HepG2 (cell line): ENCODE measurements at regions not wholly inside any gene's neighbourhood (a gene's known extent, or its start where the extent isn't known, plus 50 kb on each side); places are given as distances from the start of the nearest gene placed in this dataset.

ENCODE experiments used
- ATAC-seq: fragments of 200-7000 bp; cut with Tn5 transposase; 3 replicates; pipeline ENCODE4 v1.9.1; 2020; ENCODE audit warnings: mild to moderate bottlenecking, moderate library complexity
- BruUV-seq: library from RNA; stranded (reverse); fragments of 400-500 nt; replicated peaks from 2 replicates; lab custom pipeline; 2021; lab: Mats Ljungman, UMichigan
- CTCF ChIA-PET: fragments of 300-600 bp; formaldehyde crosslinking; extraction: SDS; loops from one replicate; lab custom pipeline; 2021; ENCODE audit warnings: low total read pairs, inconsistent platforms, low intra/inter-chr PET ratio; lab: Yijun Ruan, JAX
- POLR2A ChIA-PET: fragments of 350-600 bp; sonication (Branson Sonifier 250); formaldehyde crosslinking; loops from one replicate; lab custom pipeline; 2020; ENCODE audit warnings: antibody characterized with exemption, inconsistent platforms; lab: Yijun Ruan, JAX
- DNase-seq: peaks from one replicate; pipeline ENCODE4 v3.0.0-alpha.2; 2015; ENCODE audit warnings: low spot score
- FAIRE-seq: peaks from 3 replicates; lab custom pipeline; 2011; peaks lifted over from hg19 to GRCh38; lab: Jason Lieb, UNC
- H2AFZ ChIP-seq: one replicate; pipeline ENCODE4 v1.6.1; 2011; ENCODE audit warnings: low read length, inconsistent platforms
- H3K27ac ChIP-seq: fragments of 300-600 bp; 3 replicates; pipeline ENCODE4 v1.8.0; 2011; ENCODE audit warnings: mixed run types, mild to moderate bottlenecking, mixed read lengths, low read length, inconsistent platforms; ENCODE audit not compliant: insufficient read depth; ENCODE audit errors: extremely low read length
- H3K27me3 ChIP-seq, 2 experiments: fragments of 200-600 bp in 1 of 2; 2 replicates in 1 of 2; 3 replicates in 1 of 2; pipeline versions ENCODE4 v1.6.0 to v1.8.0; 2011; ENCODE audit warnings: low read length in 2 of 2, mild to moderate bottlenecking in 2 of 2, moderate library complexity in 2 of 2, inconsistent platforms in 1 of 2; ENCODE audit not compliant: insufficient read depth in 2 of 2, control insufficient read depth in 1 of 2
- H3K36me3 ChIP-seq, 2 experiments: fragments of 200-600 bp in 1 of 2; replicated peaks in 1 of 2; 2 replicates in 1 of 2; 3 replicates in 1 of 2; pipeline versions ENCODE4 v1.5.1 to v1.8.0; 2011; ENCODE audit warnings: low read length in 2 of 2, inconsistent platforms in 1 of 2; ENCODE audit not compliant: insufficient read depth in 2 of 2, control insufficient read depth in 1 of 2
- H3K4me1 ChIP-seq: 2 replicates; pipeline ENCODE4 v1.5.1; 2012; ENCODE audit warnings: low read length, inconsistent platforms; ENCODE audit not compliant: insufficient read depth
- H3K4me2 ChIP-seq: 2 replicates; pipeline ENCODE4 v1.6.0; 2011; ENCODE audit warnings: low read depth, low read length, inconsistent platforms
- H3K4me3 ChIP-seq, 3 experiments: fragments of 200-600 bp in 1 of 3; sonication (generic), shearing (Covaris generic) in 1 of 3; replicated peaks in 1 of 3; 2 replicates each; pipeline ENCODE4 v1.5.1; 2011 to 2016; ENCODE audit warnings: low read length in 3 of 3, inconsistent platforms in 2 of 3, low read depth in 2 of 3, mild to moderate bottlenecking in 2 of 3, control low read depth in 1 of 3, mixed read lengths in 1 of 3; ENCODE audit not compliant: insufficient read depth in 1 of 3
- H3K79me2 ChIP-seq: one replicate; pipeline ENCODE4 v1.6.1; 2011; ENCODE audit warnings: low read length, inconsistent platforms; ENCODE audit not compliant: insufficient read depth
- H3K9ac ChIP-seq: 2 replicates; pipeline ENCODE4 v1.6.0; 2011; ENCODE audit warnings: mild to moderate bottlenecking, low read depth, low read length, inconsistent platforms; ENCODE audit not compliant: insufficient read depth
- H3K9me3 ChIP-seq: 2 replicates; pipeline ENCODE4 v1.5.1; 2012; ENCODE audit warnings: mild to moderate bottlenecking, low read length
- H4K20me1 ChIP-seq: 2 replicates; pipeline ENCODE4 v1.6.0; 2011; ENCODE audit warnings: inconsistent platforms, mild to moderate bottlenecking, low read length, moderate library complexity; ENCODE audit not compliant: insufficient read depth
- ATF5 ChIP-seq: sonication (generic); formaldehyde crosslinking; IDR thresholded peaks from 2 replicates; pipeline ENCODE4 v1.4.0; 2020; ENCODE audit warnings: mild to moderate bottlenecking, low read depth, missing genetic modification reagents
- DR1 ChIP-seq: sonication (generic); formaldehyde crosslinking; IDR thresholded peaks from 2 replicates; pipeline ENCODE4 v1.8.0; 2021; ENCODE audit warnings: mild to moderate bottlenecking, missing genetic modification reagents, inconsistent platforms
- EHMT2 ChIP-seq: fragments of 200-600 bp; sonication (generic); IDR thresholded peaks from 2 replicates; pipeline ENCODE4 v1.7.0; 2017; ENCODE audit warnings: antibody characterized with exemption, low read depth, low read length, borderline replicate concordance
- FOXA1 ChIP-seq, 2 experiments: fragments of 450-650 bp in 1 of 2; sonication (generic) in 1 of 2; formaldehyde crosslinking in 1 of 2; IDR thresholded peaks; 2 replicates each; pipeline versions ENCODE4 v1.4.0 to v1.6.1; 2016 to 2020; ENCODE audit warnings: missing genetic modification reagents in 1 of 2
- HES4 ChIP-seq: sonication (generic); formaldehyde crosslinking; IDR thresholded peaks from 2 replicates; pipeline ENCODE4 v1.9.0; 2021; ENCODE audit warnings: mild to moderate bottlenecking, missing genetic modification reagents, borderline replicate concordance
- KLF9 ChIP-seq: IDR thresholded peaks from 2 replicates; pipeline ENCODE4 v1.6.1; 2016; ENCODE audit warnings: low read depth
- SRSF9 ChIP-seq: fragments of 200-400 bp; formaldehyde crosslinking; IDR thresholded peaks from 2 replicates; pipeline ENCODE4 v1.6.1; 2018; ENCODE audit warnings: borderline replicate concordance, mild to moderate bottlenecking, low read depth, low read length; ENCODE audit not compliant: insufficient read depth, poor library complexity, severe bottlenecking
- SYNCRIP ChIP-seq: fragments of 200-400 bp; formaldehyde crosslinking; IDR thresholded peaks from 2 replicates; pipeline ENCODE4 v1.6.1; 2018; ENCODE audit warnings: mild to moderate bottlenecking, low read depth, low read length; ENCODE audit not compliant: insufficient read depth
- ZBTB44 ChIP-seq: sonication (generic); formaldehyde crosslinking; IDR thresholded peaks from 2 replicates; pipeline ENCODE4 v1.4.0; 2020; ENCODE audit warnings: missing genetic modification reagents
- ZNF143 ChIP-seq: sonication (generic); formaldehyde crosslinking; IDR thresholded peaks from 2 replicates; pipeline ENCODE4 v1.4.0; 2020; ENCODE audit warnings: missing genetic modification reagents
- ZNF160 ChIP-seq: sonication (generic); formaldehyde crosslinking; IDR thresholded peaks from 2 replicates; pipeline ENCODE4 v1.8.0; 2022; ENCODE audit warnings: mild to moderate bottlenecking, inconsistent platforms, missing genetic modification reagents
- ZNF343 ChIP-seq: sonication (generic); formaldehyde crosslinking; IDR thresholded peaks from 2 replicates; pipeline ENCODE4 v1.4.0; 2020; ENCODE audit warnings: mild to moderate bottlenecking, missing genetic modification reagents
- ZNF607 ChIP-seq: sonication (generic); formaldehyde crosslinking; IDR thresholded peaks from 2 replicates; pipeline ENCODE4 v1.5.1; 2020; ENCODE audit warnings: missing genetic modification reagents, mild to moderate bottlenecking, borderline replicate concordance
- WGBS: methylation state at CpG from one replicate; pipeline ENCODE4 v1.1.6; 2017; ENCODE audit warnings: low lambda C conversion rate; 5-methylcytosine and 5-hydroxymethylcytosine counted together
- in situ Hi-C: cut with HindIII; loops from 2 replicates; pipeline ENCODE4 v1.10.0; 2017; ENCODE audit warnings: low pct_unique_long_range_greater_than_20kb; ENCODE audit not compliant: extremely low pct_ligation_motif_present
- intact Hi-C: fragments of 100-400 bp; cut with micrococcal nuclease; formaldehyde crosslinking; loops from one replicate; pipeline ENCODE4 v1.10.0; 2022; ENCODE audit not compliant: unreplicated experiment
- TF ChIP-seq, protein P1 (sequence below): sonication (generic); formaldehyde crosslinking; IDR thresholded peaks from 2 replicates; pipeline ENCODE4 v1.4.0; 2020; ENCODE audit warnings: mild to moderate bottlenecking, missing genetic modification reagents, borderline replicate concordance

GRCh38 chr14:26163761-26164160 lies 434.1 kb downstream of the NOVA1 start (continued):
- TF ChIP-seq SRSF9 (no peak), SYNCRIP (no peak)

DNA sequence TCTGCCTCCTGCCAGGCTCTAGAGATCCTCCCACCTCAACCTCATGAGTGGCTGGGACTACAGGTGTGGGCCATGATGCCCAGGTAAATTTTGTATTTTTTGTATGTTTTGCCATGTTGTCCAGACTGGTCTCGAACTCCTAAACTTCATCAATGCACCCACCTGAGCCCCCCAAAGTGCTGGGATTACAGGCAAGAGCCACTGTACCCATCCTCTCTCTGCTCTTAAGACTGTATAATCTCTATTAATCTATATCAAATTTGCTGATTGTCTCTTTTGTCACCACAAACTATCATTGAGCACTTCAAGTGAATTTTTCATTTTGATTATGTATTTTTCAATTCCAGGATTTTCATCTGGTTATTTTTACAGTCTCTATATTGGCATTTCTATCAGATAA lies 440.3 kb downstream of the NOVA1 start:
- H3K4me3 ChIP-seq = no peak overlapping the region
- H3K27ac ChIP-seq = no peak overlapping the region
- ATAC-seq (no peak), FAIRE-seq (no peak), DNase-seq (no peak)
- no peaks in the 10 kb centered on the region for H3K27me3 ChIP-seq
- H4K20me1 ChIP-seq = no peaks in the 10 kb centered on the region
- TF ChIP-seq ZNF160 (CRISPR knock-in tag) = peak; percentile 98
- TF ChIP-seq DR1 (CRISPR knock-in tag) = no peak
- in situ Hi-C loops (no loop called here), intact Hi-C loops (no loop called here)
- no peaks in the 10 kb centered on the region for H3K79me2 ChIP-seq
- H3K9me3 ChIP-seq = peaks cover 87% of the 10 kb centered on the region
- BruUV-seq = no TSS peak
- ChIA-PET POLR2A (no interaction called here), CTCF (no interaction called here)
- WGBS = 0% methylated on average over 1 of the region's 1 CpG
- no peaks in the 10 kb centered on the region for H3K4me1 ChIP-seq
- no peaks in the 10 kb centered on the region for H3K36me3 ChIP-seq
- no peak overlapping the region for H3K4me2 ChIP-seq
- H3K9ac ChIP-seq = no peak overlapping the region
- H2AFZ ChIP-seq = no peak overlapping the region

- H3K4me2 ChIP-seq = no peak overlapping the region
- no peak for DNase-seq
- no peaks in the 10 kb centered on the region for H3K4me1 ChIP-seq
- H3K4me3 ChIP-seq = no peak overlapping the region
- no TSS peak for BruUV-seq
- H3K36me3 ChIP-seq = no peaks in the 10 kb centered on the region
- CTCF ChIA-PET = no interaction called here
- no peaks in the 10 kb centered on the region for H3K27me3 ChIP-seq
- TF ChIP-seq ZBTB44 (CRISPR knock-in tag) (no peak), HES4 (no peak), ZNF343 (CRISPR knock-in tag) (no peak), ZNF143 (CRISPR knock-in tag) (no peak), ZNF607 (CRISPR knock-in tag) (no peak), KLF9 (CRISPR knock-in tag) (no peak), FOXA1 (IDR thresholded peaks at IDR 0.05) (no peak), FOXA1 (CRISPR knock-in tag; IDR thresholded peaks at IDR 0.05) (no peak), EHMT2 (no peak), ATF5 (CRISPR knock-in tag) (no peak)
- TF ChIP-seq, protein P1, sequence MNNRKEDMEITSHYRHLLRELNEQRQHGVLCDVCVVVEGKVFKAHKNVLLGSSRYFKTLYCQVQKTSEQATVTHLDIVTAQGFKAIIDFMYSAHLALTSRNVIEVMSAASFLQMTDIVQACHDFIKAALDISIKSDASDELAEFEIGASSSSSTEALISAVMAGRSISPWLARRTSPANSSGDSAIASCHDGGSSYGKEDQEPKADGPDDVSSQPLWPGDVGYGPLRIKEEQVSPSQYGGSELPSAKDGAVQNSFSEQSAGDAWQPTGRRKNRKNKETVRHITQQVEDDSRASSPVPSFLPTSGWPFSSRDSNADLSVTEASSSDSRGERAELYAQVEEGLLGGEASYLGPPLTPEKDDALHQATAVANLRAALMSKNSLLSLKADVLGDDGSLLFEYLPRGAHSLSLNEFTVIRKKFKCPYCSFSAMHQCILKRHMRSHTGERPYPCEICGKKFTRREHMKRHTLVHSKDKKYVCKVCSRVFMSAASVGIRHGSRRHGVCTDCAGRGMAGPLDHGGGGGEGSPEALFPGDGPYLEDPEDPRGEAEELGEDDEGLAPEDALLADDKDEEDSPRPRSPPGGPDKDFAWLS (CRISPR knock-in tag) = no peak
- FAIRE-seq = no peak
- ATAC-seq = no peak
- in situ Hi-C loops (no loop called here), intact Hi-C loops (no loop called here)
- POLR2A ChIA-PET = interaction anchor here (0.6 kb wide), 1 partner anchor 20 kb away, joined by 3 read pairs; no protein-coding TSS in a partner anchor
- H3K79me2 ChIP-seq = no peaks in the 10 kb centered on the region
- H3K27ac ChIP-seq = no peak overlapping the region
- no peak overlapping the region for H3K9ac ChIP-seq
- 1% methylated on average over 2 of the region's 2 CpGs for WGBS
- H4K20me1 ChIP-seq = no peaks in the 10 kb centered on the region
- no peak overlapping the region for H2AFZ ChIP-seq
- H3K9me3 ChIP-seq = peaks cover 91% of the 10 kb centered on the region
Measured at GRCh38 chr14:26143057-26143456, 454.8 kb downstream of the NOVA1 start.
